ENCODE measurements at regions not wholly inside any gene's neighbourhood (a gene's known extent, or its start where the extent isn't known, plus 50 kb on each side); places are given as distances from the start of the nearest gene placed in this dataset.
A peak's percentile ranks its signal among the peaks of the same experiment; 100 is the strongest.

GRCh38 chr15:29885183-29885582 lies 62.9 kb upstream of the TJP1 start (continued):
- no peak for TF ChIP-seq NFE2L1 (CRISPR knock-in tag; IDR thresholded peaks at IDR 0.05)
- no peak for TF ChIP-seq IRF2 (CRISPR knock-in tag; IDR thresholded peaks at IDR 0.05; ENCODE audit: borderline replicate concordance, low read depth)
- TF ChIP-seq TCF7 (CRISPR knock-in tag; IDR thresholded peaks at IDR 0.05; ENCODE audit: low read depth): no peak
- no peak for TF ChIP-seq STAT6 (CRISPR knock-in tag; conservative IDR thresholded peaks at IDR 0.05; ENCODE audit: low read depth)
- TF ChIP-seq ESRRA (CRISPR knock-in tag; IDR thresholded peaks at IDR 0.05; ENCODE audit: borderline replicate concordance): no peak
- TF ChIP-seq HMGXB4 (CRISPR knock-in tag; IDR thresholded peaks at IDR 0.05): no peak

- ATAC-seq (peak; percentile 85), DNase-seq (ENCODE audit: low spot score) (no peak)
- POLR2A ChIA-PET: no interaction called here
- H3K4me3 Mint-ChIP-seq: no peak overlapping the region
- TF ChIP-seq KAT7 (CRISPR knock-in tag; IDR thresholded peaks at IDR 0.05; ENCODE audit: borderline replicate concordance) (no peak), ZNF671 (CRISPR knock-in tag; IDR thresholded peaks at IDR 0.05) (no peak), HMGA2 (CRISPR knock-in tag; IDR thresholded peaks at IDR 0.05) (no peak), ZNF219 (CRISPR knock-in tag; IDR thresholded peaks at IDR 0.05; ENCODE audit: borderline replicate concordance) (no peak), CBFB (CRISPR knock-in tag; IDR thresholded peaks at IDR 0.05; ENCODE audit: low read depth) (no peak), TEAD1 (CRISPR knock-in tag; IDR thresholded peaks at IDR 0.05) (no peak), JUN (CRISPR knock-in tag; IDR thresholded peaks at IDR 0.05) (no peak), ZNF423 (CRISPR knock-in tag; IDR thresholded peaks at IDR 0.05) (no peak), STAT6 (CRISPR knock-in tag; conservative IDR thresholded peaks at IDR 0.05; ENCODE audit: low read depth) (no peak)
- H3K4me1 Mint-ChIP-seq: peaks cover 31% of the 10 kb centered on the region
- H3K9me3 Mint-ChIP-seq: no peaks in the 10 kb centered on the region
- H3K27ac Mint-ChIP-seq: no peak overlapping the region; the same call in 1 of the 2 replicates
- H3K36me3 Mint-ChIP-seq: no peaks in the 10 kb centered on the region
- CTCF ChIA-PET: interaction anchor here (0.6 to 0.8 kb wide), 2 partner anchors 42 to 192 kb away, joined by 3 to 4 read pairs; no protein-coding TSS in a partner anchor
- no peaks in the 10 kb centered on the region for H3K27me3 Mint-ChIP-seq (ENCODE audit: low read depth)
These were observed 60.9 kb upstream of the TJP1 start for GRCh38 chr15:29883126-29883525.

GRCh38 chr15:29880886-29881285 lies 58.6 kb upstream of the TJP1 start:
- POLR2A ChIA-PET: no interaction called here
- no peak overlapping the region for H3K4me3 Mint-ChIP-seq
- no peaks in the 10 kb centered on the region for H3K36me3 Mint-ChIP-seq
- H3K9me3 Mint-ChIP-seq: no peaks in the 10 kb centered on the region
- ATAC-seq: no peak
- peaks cover 28% of the 10 kb centered on the region for H3K4me1 Mint-ChIP-seq
- H3K27ac Mint-ChIP-seq: no peak overlapping the region
- CTCF ChIA-PET: interaction anchor here (1.4 kb wide), 1 partner anchor 45 kb away, joined by 5 read pairs; no protein-coding TSS in a partner anchor
- no peak for DNase-seq (ENCODE audit: low spot score)
- H3K27me3 Mint-ChIP-seq (ENCODE audit: low read depth): no peaks in the 10 kb centered on the region
- TF ChIP-seq STAT6 (CRISPR knock-in tag; conservative IDR thresholded peaks at IDR 0.05; ENCODE audit: low read depth) (no peak), PRDM15 (CRISPR knock-in tag; IDR thresholded peaks at IDR 0.05) (no peak), ETV6 (CRISPR knock-in tag; IDR thresholded peaks at IDR 0.05) (no peak), E2F5 (CRISPR knock-in tag; IDR thresholded peaks at IDR 0.05) (no peak), PRRX2 (CRISPR knock-in tag; IDR thresholded peaks at IDR 0.05) (no peak), SP1 (CRISPR knock-in tag; conservative IDR thresholded peaks at IDR 0.05) (no peak)

All from WTC11 (cell line).